GM21447 (cell line): ENCODE measurements at regions not wholly inside any gene's neighbourhood (a gene's known extent, or its start where the extent isn't known, plus 50 kb on each side); places are given as distances from the start of the nearest gene placed in this dataset.
"Not testable (repeated sequence)": the region's sequence is repeated elsewhere in the genome, so short reads cannot be mapped to it uniquely, and the experiment has no call there.

ENCODE experiments used
- ATAC-seq: cut with Tn5 transposase; IDR thresholded peaks from one replicate; pipeline ENCODE4 v1.9.1; 2021; ENCODE audit not compliant: unreplicated experiment

GRCh38 chr15:54772663-54773062 lies 424.1 kb downstream of the RSL24D1 start:
- no peak for ATAC-seq

- ATAC-seq: not testable (repeated sequence)
These were observed 447.3 kb downstream of the RSL24D1 start for GRCh38 chr15:54749461-54749860.

- no peak for ATAC-seq
These were observed 474.3 kb downstream of the RSL24D1 start for GRCh38 chr15:54722342-54722986.

- ATAC-seq: no peak
These were observed 477.4 kb downstream of the RSL24D1 start for GRCh38 chr15:54719325-54719724.

- ATAC-seq: no peak
These were observed 488.7 kb downstream of the RSL24D1 start for GRCh38 chr15:54707805-54708752.

GRCh38 chr15:54687628-54688027 lies 509.1 kb downstream of the RSL24D1 start:
- no peak for ATAC-seq
